GM06990 (cell line): ENCODE measurements at regions not wholly inside any gene's neighbourhood (a gene's known extent, or its start where the extent isn't known, plus 50 kb on each side); places are given as distances from the start of the nearest gene placed in this dataset.
"Not testable (repeated sequence)": the region's sequence is repeated elsewhere in the genome, so short reads cannot be mapped to it uniquely, and the experiment has no call there.

Experiments
- DNase-seq: peaks from one replicate; pipeline ENCODE4 v3.0.0-alpha.2; 2011; ENCODE audit not compliant: insufficient read length; ENCODE audit errors: extremely low read depth
- H3K27me3 ChIP-seq: replicated peaks from 2 replicates; pipeline ENCODE4 v1.6.0; 2011; ENCODE audit warnings: low read length; ENCODE audit not compliant: control insufficient read depth, insufficient read depth
- H3K36me3 ChIP-seq: 2 replicates; pipeline ENCODE4 v1.5.1; 2011; ENCODE audit warnings: low read length; ENCODE audit not compliant: control insufficient read depth, insufficient read depth
- H3K4me3 ChIP-seq: replicated peaks from 2 replicates; pipeline ENCODE4 v1.5.1; 2011; ENCODE audit warnings: low read depth, mild to moderate bottlenecking, control low read depth, low read length
- TF ChIP-seq, protein P1 (sequence below): IDR thresholded peaks from 2 replicates; pipeline ENCODE4 v1.5.1; 2011; ENCODE audit warnings: low read length, control low read depth, mild to moderate bottlenecking, inconsistent platforms; ENCODE audit not compliant: insufficient read depth, poor library complexity, severe bottlenecking

DNA sequence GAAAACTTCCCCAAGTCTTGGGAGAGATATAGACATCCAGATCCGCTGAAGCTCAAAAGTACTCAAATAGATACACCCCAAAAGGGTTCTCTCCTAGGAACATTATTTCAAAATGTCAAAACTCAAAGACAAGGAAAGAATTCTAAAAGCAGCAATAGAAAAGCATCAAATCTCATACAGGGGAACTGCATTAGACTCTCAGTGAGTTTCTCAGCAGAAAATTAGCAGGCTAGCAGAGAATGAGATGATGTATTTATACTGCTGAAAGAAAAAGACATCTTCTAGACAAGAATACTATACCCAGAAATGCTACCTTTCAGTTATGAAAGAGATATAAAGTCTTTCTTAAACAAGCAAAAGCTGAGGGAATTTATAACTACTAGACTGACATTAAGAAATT, 75.5 kb upstream of the RIMS1 start:
- H3K27me3 ChIP-seq: no peaks in the 10 kb centered on the region
- H3K4me3 ChIP-seq: no peak overlapping the region
- DNase-seq: no peak
- no peaks in the 10 kb centered on the region for H3K36me3 ChIP-seq
- TF ChIP-seq, protein P1, sequence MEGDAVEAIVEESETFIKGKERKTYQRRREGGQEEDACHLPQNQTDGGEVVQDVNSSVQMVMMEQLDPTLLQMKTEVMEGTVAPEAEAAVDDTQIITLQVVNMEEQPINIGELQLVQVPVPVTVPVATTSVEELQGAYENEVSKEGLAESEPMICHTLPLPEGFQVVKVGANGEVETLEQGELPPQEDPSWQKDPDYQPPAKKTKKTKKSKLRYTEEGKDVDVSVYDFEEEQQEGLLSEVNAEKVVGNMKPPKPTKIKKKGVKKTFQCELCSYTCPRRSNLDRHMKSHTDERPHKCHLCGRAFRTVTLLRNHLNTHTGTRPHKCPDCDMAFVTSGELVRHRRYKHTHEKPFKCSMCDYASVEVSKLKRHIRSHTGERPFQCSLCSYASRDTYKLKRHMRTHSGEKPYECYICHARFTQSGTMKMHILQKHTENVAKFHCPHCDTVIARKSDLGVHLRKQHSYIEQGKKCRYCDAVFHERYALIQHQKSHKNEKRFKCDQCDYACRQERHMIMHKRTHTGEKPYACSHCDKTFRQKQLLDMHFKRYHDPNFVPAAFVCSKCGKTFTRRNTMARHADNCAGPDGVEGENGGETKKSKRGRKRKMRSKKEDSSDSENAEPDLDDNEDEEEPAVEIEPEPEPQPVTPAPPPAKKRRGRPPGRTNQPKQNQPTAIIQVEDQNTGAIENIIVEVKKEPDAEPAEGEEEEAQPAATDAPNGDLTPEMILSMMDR: no peak

DNA sequence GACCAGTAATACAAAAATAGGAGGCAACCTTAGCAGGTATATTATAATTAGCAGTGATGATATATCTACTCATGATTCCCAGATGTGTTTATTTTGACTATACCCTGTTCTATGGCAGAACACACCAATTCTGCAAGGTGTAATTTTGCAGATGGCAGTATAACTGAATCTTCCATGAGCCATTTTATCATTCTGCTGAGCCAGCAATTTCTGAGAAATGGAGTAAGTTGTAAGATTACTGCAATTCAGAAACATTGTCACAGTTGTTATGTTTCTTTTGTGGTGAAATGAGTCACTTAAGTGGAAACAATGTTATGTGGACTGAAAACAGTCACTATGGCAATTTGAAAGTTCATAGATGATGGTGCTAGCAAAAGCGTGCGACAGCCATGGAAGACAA, 63.7 kb upstream of the RIMS1 start:
- TF ChIP-seq, protein P1: no peak
- Histone ChIP-seq H3K4me3 (no peak overlapping the region), H3K27me3 (no peaks in the 10 kb centered on the region), H3K36me3 (no peaks in the 10 kb centered on the region)
- DNase-seq: no peak

DNA sequence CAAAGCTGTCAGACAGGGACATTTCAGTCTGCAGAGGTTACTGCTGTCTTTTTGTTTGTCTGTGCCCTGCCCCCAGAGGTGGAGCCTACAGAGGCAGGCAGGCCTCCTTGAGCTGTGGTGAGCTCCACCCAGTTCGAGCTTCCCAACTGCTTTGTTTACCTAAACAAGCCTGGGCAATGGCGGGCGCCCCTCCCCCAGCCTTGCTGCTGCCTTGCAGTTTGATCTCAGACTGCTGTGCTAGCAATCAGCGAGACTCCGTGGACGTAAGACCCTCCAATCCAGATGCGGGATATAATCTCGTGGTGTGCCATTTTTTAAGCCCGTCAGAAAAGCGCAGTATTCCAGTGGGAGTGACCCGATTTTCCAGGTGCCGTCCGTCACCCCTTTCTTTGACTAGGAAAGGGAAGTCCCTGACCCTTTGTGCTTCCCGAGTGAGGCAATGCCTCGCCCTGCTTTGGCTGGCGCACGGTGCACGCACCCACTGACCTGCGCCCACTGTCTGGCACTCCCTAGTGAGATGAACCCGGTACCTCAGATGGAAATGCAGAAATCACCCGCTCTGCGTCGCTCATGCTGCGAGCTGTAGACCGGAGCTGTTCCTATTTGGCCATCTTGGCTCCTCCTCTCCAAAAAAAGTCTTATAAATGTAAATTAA, 54.1 kb upstream of the RIMS1 start:
- not testable (repeated sequence) for H3K36me3 ChIP-seq, DNase-seq, H3K4me3 ChIP-seq, H3K27me3 ChIP-seq
